ENCODE measurements at regions not wholly inside any gene's neighbourhood (a gene's known extent, or its start where the extent isn't known, plus 50 kb on each side); places are given as distances from the start of the nearest gene placed in this dataset.

DNA sequence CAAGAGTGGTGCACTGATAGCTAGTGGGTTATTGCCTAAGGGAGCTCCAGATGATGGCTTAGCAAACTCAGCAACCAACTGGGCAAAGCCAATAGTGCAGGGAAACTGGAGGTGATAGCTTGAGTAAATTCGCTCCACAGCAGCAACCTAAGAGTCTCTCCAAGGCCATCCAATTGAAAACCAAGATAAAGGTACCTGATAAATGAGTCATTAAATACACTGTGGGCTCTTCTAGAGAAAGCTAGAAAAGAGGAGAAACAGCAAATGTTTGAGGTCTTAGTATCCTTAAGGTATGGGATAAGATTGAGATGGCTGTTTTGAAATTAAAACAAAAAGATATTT, 197.8 kb upstream of the ERBB4 start:
- no peak overlapping the region for H3K4me3 ChIP-seq (ENCODE audit: control insufficient read depth, low read depth, low read length)
- no peak for TF ChIP-seq CTCF (conservative IDR thresholded peaks at IDR 0.05; ENCODE audit: control insufficient read depth, insufficient read depth, low read depth, low read length)
- no peak for DNase-seq (ENCODE audit: low read depth)

DNA sequence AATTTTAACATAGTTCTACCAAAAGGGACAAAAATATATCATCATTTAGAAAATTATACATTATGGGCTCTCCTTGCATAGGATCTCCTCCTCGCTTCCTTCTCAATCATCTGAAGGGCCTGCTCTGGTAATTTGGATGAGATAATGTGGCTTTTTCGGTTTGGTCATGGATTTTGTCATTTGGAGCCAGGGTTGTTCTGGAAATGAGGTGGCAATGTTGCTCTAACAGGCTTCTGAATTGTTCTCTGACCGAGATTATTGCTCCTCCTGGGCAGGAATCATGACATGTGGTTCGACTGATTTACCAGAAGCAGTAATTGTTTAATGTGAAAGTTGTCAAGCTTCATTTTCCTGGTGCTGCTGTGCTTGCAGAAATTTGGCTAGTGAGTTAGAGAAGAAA, 194.7 kb upstream of the ERBB4 start:
- no peak for DNase-seq (ENCODE audit: low read depth)
- TF ChIP-seq CTCF (conservative IDR thresholded peaks at IDR 0.05; ENCODE audit: control insufficient read depth, insufficient read depth, low read depth, low read length): no peak
- no peak overlapping the region for H3K4me3 ChIP-seq (ENCODE audit: control insufficient read depth, low read depth, low read length)

DNA sequence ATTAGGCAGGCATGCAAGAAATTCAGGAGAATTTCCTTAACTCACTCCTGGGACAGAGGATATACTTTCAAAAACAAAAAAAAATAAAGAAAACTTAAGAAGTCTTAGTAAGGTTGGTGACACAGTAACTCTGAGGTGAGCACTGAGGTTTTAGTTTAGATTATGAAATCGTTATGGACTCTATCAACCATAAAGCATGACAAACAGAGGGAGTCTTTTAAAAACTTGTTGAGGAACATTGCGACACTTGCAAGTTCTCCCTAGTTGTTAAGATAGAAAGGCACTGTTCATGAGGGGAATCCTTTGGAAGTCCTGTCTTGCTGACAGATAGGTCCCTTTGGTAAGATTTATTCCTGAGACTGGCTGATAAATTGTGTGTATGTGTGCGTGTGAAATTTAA, 194.3 kb upstream of the ERBB4 start:
- peak; percentile 17 for DNase-seq (ENCODE audit: low read depth)
- no peak overlapping the region for H3K4me3 ChIP-seq (ENCODE audit: control insufficient read depth, low read depth, low read length)
- TF ChIP-seq CTCF (conservative IDR thresholded peaks at IDR 0.05; ENCODE audit: control insufficient read depth, insufficient read depth, low read depth, low read length): no peak

DNA sequence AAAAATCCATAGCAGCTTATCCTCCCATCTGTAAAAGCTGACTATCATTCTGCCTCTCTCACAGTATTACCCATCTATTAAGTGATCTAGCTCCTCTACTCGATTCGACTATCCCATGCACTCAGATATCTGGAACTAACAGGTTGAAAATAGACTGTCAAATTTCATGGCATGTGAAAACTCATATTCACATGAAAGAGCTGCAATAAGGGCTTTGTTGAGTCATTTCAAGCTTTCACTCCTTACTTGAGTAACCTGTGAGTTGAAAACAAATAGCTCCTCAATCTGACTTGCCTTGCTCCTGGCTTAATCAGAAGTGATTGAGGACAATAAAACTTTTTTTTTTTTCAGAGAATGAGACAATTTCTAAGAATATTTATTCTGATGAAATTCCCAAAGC, 192.4 kb upstream of the ERBB4 start:
- H3K4me3 ChIP-seq (ENCODE audit: control insufficient read depth, low read depth, low read length): no peak overlapping the region
- no peak for DNase-seq (ENCODE audit: low read depth)
- no peak for TF ChIP-seq CTCF (conservative IDR thresholded peaks at IDR 0.05; ENCODE audit: control insufficient read depth, insufficient read depth, low read depth, low read length)

- TF ChIP-seq CTCF (conservative IDR thresholded peaks at IDR 0.05; ENCODE audit: control insufficient read depth, insufficient read depth, low read depth, low read length): no peak
- no peak for DNase-seq (ENCODE audit: low read depth)
- no peak overlapping the region for H3K4me3 ChIP-seq (ENCODE audit: control insufficient read depth, low read depth, low read length)
Observed at GRCh38 chr2:212728717-212729116, 190.1 kb upstream of the ERBB4 start.

- H3K4me3 ChIP-seq (ENCODE audit: control insufficient read depth, low read depth, low read length): no peak overlapping the region
- no peak for DNase-seq (ENCODE audit: low read depth)
- TF ChIP-seq CTCF (conservative IDR thresholded peaks at IDR 0.05; ENCODE audit: control insufficient read depth, insufficient read depth, low read depth, low read length): no peak
Observed at GRCh38 chr2:212727751-212728150, 189.1 kb upstream of the ERBB4 start.

- H3K4me3 ChIP-seq (ENCODE audit: control insufficient read depth, low read depth, low read length): no peak overlapping the region
- TF ChIP-seq CTCF (conservative IDR thresholded peaks at IDR 0.05; ENCODE audit: control insufficient read depth, insufficient read depth, low read depth, low read length): no peak
- DNase-seq (ENCODE audit: low read depth): no peak
Observed at GRCh38 chr2:212726403-212726802, 187.8 kb upstream of the ERBB4 start.

Data from fibroblast of mammary gland (primary cell).